Left kidney (tissue), 1 donor: ENCODE measurements at regions not wholly inside any gene's neighbourhood (a gene's known extent, or its start where the extent isn't known, plus 50 kb on each side); places are given as distances from the start of the nearest gene placed in this dataset.

Source experiments
- DNase-seq: peaks from one replicate; pipeline ENCODE4 v3.0.0-alpha.2; 2013

GRCh38 chr3:126266850-126267168 lies 86.4 kb upstream of the ALDH1L1 start:
- DNase-seq: no peak

- DNase-seq: no peak
Observed at GRCh38 chr3:126266291-126266840, 86.0 kb upstream of the ALDH1L1 start.

- DNase-seq: no peak
Observed at GRCh38 chr3:126264952-126265351, 84.6 kb upstream of the ALDH1L1 start.

- no peak for DNase-seq
Observed at GRCh38 chr3:126264381-126264780, 84.0 kb upstream of the ALDH1L1 start.

- no peak for DNase-seq
Observed at GRCh38 chr3:126263971-126264370, 83.6 kb upstream of the ALDH1L1 start.

- no peak for DNase-seq
Observed at GRCh38 chr3:126263539-126263938, 83.2 kb upstream of the ALDH1L1 start.

GRCh38 chr3:126262227-126262626 lies 81.8 kb upstream of the ALDH1L1 start:
- DNase-seq: no peak

GRCh38 chr3:126261037-126261436 lies 80.7 kb upstream of the ALDH1L1 start:
- no peak for DNase-seq

GRCh38 chr3:126259411-126260391 lies 79.3 kb upstream of the ALDH1L1 start:
- DNase-seq: no peak

GRCh38 chr3:126258670-126259069 lies 78.3 kb upstream of the ALDH1L1 start:
- no peak for DNase-seq

GRCh38 chr3:126257984-126258383 lies 77.6 kb upstream of the ALDH1L1 start:
- DNase-seq: no peak

- DNase-seq: no peak
Observed at GRCh38 chr3:126257174-126257573, 76.8 kb upstream of the ALDH1L1 start.

GRCh38 chr3:126256251-126256650 lies 75.9 kb upstream of the ALDH1L1 start:
- DNase-seq: no peak

- no peak for DNase-seq
Observed at GRCh38 chr3:126253072-126253471, 72.7 kb upstream of the ALDH1L1 start.

GRCh38 chr3:126252373-126252772 lies 72.0 kb upstream of the ALDH1L1 start:
- no peak for DNase-seq

- peak; percentile 57 for DNase-seq
Observed at GRCh38 chr3:126245811-126246727, 65.7 kb upstream of the ALDH1L1 start.
